GM12878 (cell line): ENCODE measurements at regions not wholly inside any gene's neighbourhood (a gene's known extent, or its start where the extent isn't known, plus 50 kb on each side); places are given as distances from the start of the nearest gene placed in this dataset.

Source experiments
- ATAC-seq: fragments of 200-7000 bp; cut with Tn5 transposase; 3 replicates; pipeline ENCODE4 v1.9.1; 2020; ENCODE audit warnings: mild to moderate bottlenecking, moderate library complexity
- BruUV-seq: library from RNA; stranded (reverse); fragments of 400-500 nt; replicated peaks from 2 replicates; lab custom pipeline; 2021; lab: Mats Ljungman, UMichigan
- CTCF ChIA-PET: fragments of 300-600 bp; sonication (Branson Sonifier 250); formaldehyde crosslinking; extraction: SDS; loops from one replicate; lab custom pipeline; 2021; ENCODE audit warnings: inconsistent platforms; lab: Yijun Ruan, JAX
- POLR2A ChIA-PET: fragments of 350-600 bp; formaldehyde crosslinking; extraction: SDS; loops from one replicate; lab custom pipeline; 2021; ENCODE audit warnings: inconsistent platforms; lab: Charles Lee
- RAD21 ChIA-PET: fragments of 300-600 bp; sonication (Branson Sonifier 250); formaldehyde crosslinking; loops from one replicate; lab custom pipeline; 2023; ENCODE audit warnings: antibody characterized with exemption; ENCODE audit not compliant: unreplicated experiment; lab: Charles Lee
- SMC1A ChIA-PET: fragments of 300-600 bp; sonication (Branson Sonifier 250); formaldehyde crosslinking; loops from one replicate; lab custom pipeline; 2023; ENCODE audit not compliant: unreplicated experiment, uncharacterized antibody; lab: Charles Lee
- DNase-seq: peaks from one replicate; pipeline ENCODE4 v3.0.0-alpha.2; 2011; ENCODE audit warnings: low read depth, low spot score
- FAIRE-seq: peaks from 3 replicates; lab custom pipeline; 2011; peaks lifted over from hg19 to GRCh38; lab: Jason Lieb, UNC
- H2AFZ ChIP-seq: 2 replicates; pipeline ENCODE4 v1.6.0; 2011; ENCODE audit warnings: low read depth, low read length, control low read depth; ENCODE audit not compliant: control insufficient read depth
- H3K27ac ChIP-seq: 2 replicates; pipeline ENCODE4 v1.5.1; 2011; ENCODE audit warnings: control low read depth; ENCODE audit not compliant: control insufficient read depth, insufficient read depth
- H3K27me3 ChIP-seq, 2 experiments: replicated peaks in 1 of 2; 2 replicates each; pipeline versions ENCODE4 v1.6.0 to v1.6.1; 2011; ENCODE audit warnings: low read length in 1 of 2; ENCODE audit not compliant: control insufficient read depth in 2 of 2, insufficient read depth in 2 of 2
- H3K36me3 ChIP-seq, 2 experiments: 2 replicates each; pipeline ENCODE4 v1.5.1; 2011; ENCODE audit warnings: low read length in 1 of 2; ENCODE audit not compliant: control insufficient read depth in 2 of 2, insufficient read depth in 2 of 2
- H3K4me1 ChIP-seq: 2 replicates; pipeline ENCODE4 v1.6.1; 2011; ENCODE audit warnings: mild to moderate bottlenecking, low read length, moderate library complexity, mixed read lengths; ENCODE audit not compliant: control insufficient read depth, insufficient read depth
- H3K4me2 ChIP-seq: 2 replicates; pipeline ENCODE4 v1.6.0; 2011; ENCODE audit warnings: control low read depth; ENCODE audit not compliant: control insufficient read depth, insufficient read depth
- H3K4me3 ChIP-seq: fragments of 200-600 bp; sonication (generic); 2 replicates; pipeline ENCODE4 v1.5.1; 2016
- H3K79me2 ChIP-seq: 2 replicates; pipeline ENCODE4 v1.6.0; 2011; ENCODE audit warnings: low read length; ENCODE audit not compliant: control insufficient read depth, insufficient read depth
- H3K9ac ChIP-seq: 2 replicates; pipeline ENCODE4 v1.8.0; 2011; ENCODE audit warnings: low read length, control low read depth, mixed read lengths; ENCODE audit not compliant: control insufficient read depth, insufficient read depth
- H3K9me3 ChIP-seq: replicated peaks from 3 replicates; pipeline ENCODE4 v1.5.1; 2011; ENCODE audit warnings: mild to moderate bottlenecking, low read length; ENCODE audit not compliant: control insufficient read depth, insufficient read depth
- H4K20me1 ChIP-seq: 2 replicates; pipeline ENCODE4 v1.6.0; 2011; ENCODE audit not compliant: control insufficient read depth, insufficient read depth
- BCL11A ChIP-seq: IDR thresholded peaks from 2 replicates; pipeline ENCODE4 v1.6.1; 2011; ENCODE audit warnings: low read depth, low read length
- BCL3 ChIP-seq: IDR thresholded peaks from 2 replicates; pipeline ENCODE4 v1.6.1; 2011; ENCODE audit warnings: borderline replicate concordance, low read depth, mild to moderate bottlenecking, moderate library complexity, low read length; ENCODE audit not compliant: insufficient read depth, poor library complexity, severe bottlenecking
- GABPA ChIP-seq: IDR thresholded peaks from 2 replicates; pipeline ENCODE4 v1.6.1; 2014; ENCODE audit warnings: antibody characterized with exemption, low read depth, mild to moderate bottlenecking, inconsistent platforms
- HDGF ChIP-seq: fragments of 450-650 bp; IDR thresholded peaks from 2 replicates; pipeline ENCODE4 v1.6.1; 2016; ENCODE audit warnings: antibody characterized with exemption
- JUND ChIP-seq: IDR thresholded peaks from 2 replicates; pipeline ENCODE4 v1.6.1; 2012; ENCODE audit warnings: low read depth, mild to moderate bottlenecking, low read length, improper control_type of control experiment, moderate library complexity
- MEF2B ChIP-seq: fragments of 450-650 bp; IDR thresholded peaks from 2 replicates; pipeline ENCODE4 v1.6.1; 2018; ENCODE audit warnings: mild to moderate bottlenecking, moderate library complexity; ENCODE audit not compliant: partially characterized antibody, poor library complexity, severe bottlenecking
- NFYA ChIP-seq: IDR thresholded peaks from 2 replicates; pipeline ENCODE4 v1.6.1; 2011; ENCODE audit warnings: low read depth, mild to moderate bottlenecking, low read length, improper control_type of control experiment, borderline replicate concordance
- POLR2A ChIP-seq: IDR thresholded peaks from 2 replicates; pipeline ENCODE4 v1.6.1; 2011; ENCODE audit warnings: low read depth, mild to moderate bottlenecking, low read length
- POU2F2 ChIP-seq: IDR thresholded peaks from 3 replicates; pipeline ENCODE4 v1.6.1; 2011; ENCODE audit warnings: low read depth, mild to moderate bottlenecking, low read length, borderline replicate concordance
- RBBP5 ChIP-seq: fragments of 200-600 bp; sonication (generic); conservative IDR thresholded peaks from 2 replicates; pipeline ENCODE4 v1.6.1; 2016
- ZZZ3 ChIP-seq: IDR thresholded peaks from 2 replicates; pipeline ENCODE4 v1.6.1; 2011; ENCODE audit warnings: low read depth; ENCODE audit not compliant: control insufficient read depth, insufficient read length
- WGBS: methylation state at CpG from one replicate; pipeline ENCODE4 v1.1.6; 2016; ENCODE audit warnings: low lambda C conversion rate; ENCODE audit not compliant: insufficient replicate concordance, insufficient coverage; ENCODE audit errors: missing lambda C conversion rate; 5-methylcytosine and 5-hydroxymethylcytosine counted together
- in situ Hi-C: fragments of 300-500 bp; cut with MboI; formaldehyde crosslinking; loops from 9 replicates; pipeline ENCODE4 v1.14.3; 2018; ENCODE audit warnings: mixed read lengths
- intact Hi-C: fragments of 100-400 bp; cut with micrococcal nuclease; formaldehyde crosslinking; loops from one replicate; pipeline ENCODE4 v1.14.2; 2022; ENCODE audit not compliant: unreplicated experiment
- TF ChIP-seq, protein P1 (sequence below): fragments of 150-350 bp; IDR thresholded peaks from 2 replicates; pipeline ENCODE4 v1.6.1; 2014; ENCODE audit warnings: mild to moderate bottlenecking, low read depth, low read length

- H3K79me2 ChIP-seq: no peaks in the 10 kb centered on the region
- no peak overlapping the region for H3K9ac ChIP-seq
- in situ Hi-C loops (no loop called here), intact Hi-C loops (no loop called here)
- H3K36me3 ChIP-seq: no peaks in the 10 kb centered on the region
- FAIRE-seq: no peak
- H3K4me2 ChIP-seq: no peak overlapping the region
- ATAC-seq: no peak
- no peak for DNase-seq
- 8% methylated on average over 4 of the region's 4 CpGs for WGBS
- no peak overlapping the region for H3K27ac ChIP-seq
- CTCF ChIA-PET: no interaction called here
- H2AFZ ChIP-seq: no peak overlapping the region
- H4K20me1 ChIP-seq: no peaks in the 10 kb centered on the region
- no peak overlapping the region for H3K4me3 ChIP-seq
- BruUV-seq: no TSS peak
- RAD21 ChIA-PET: no interaction called here
- POLR2A ChIA-PET: no interaction called here
- no peaks in the 10 kb centered on the region for H3K27me3 ChIP-seq
- no peaks in the 10 kb centered on the region for H3K9me3 ChIP-seq
- no peaks in the 10 kb centered on the region for H3K4me1 ChIP-seq
- TF ChIP-seq ZZZ3 (no peak), BCL11A (no peak), POU2F2 (no peak), HDGF (no peak), POLR2A (no peak), GABPA (no peak), MEF2B (no peak), NFYA (no peak), JUND (no peak), BCL3 (no peak), RBBP5 (no peak)
- TF ChIP-seq, protein P1, sequence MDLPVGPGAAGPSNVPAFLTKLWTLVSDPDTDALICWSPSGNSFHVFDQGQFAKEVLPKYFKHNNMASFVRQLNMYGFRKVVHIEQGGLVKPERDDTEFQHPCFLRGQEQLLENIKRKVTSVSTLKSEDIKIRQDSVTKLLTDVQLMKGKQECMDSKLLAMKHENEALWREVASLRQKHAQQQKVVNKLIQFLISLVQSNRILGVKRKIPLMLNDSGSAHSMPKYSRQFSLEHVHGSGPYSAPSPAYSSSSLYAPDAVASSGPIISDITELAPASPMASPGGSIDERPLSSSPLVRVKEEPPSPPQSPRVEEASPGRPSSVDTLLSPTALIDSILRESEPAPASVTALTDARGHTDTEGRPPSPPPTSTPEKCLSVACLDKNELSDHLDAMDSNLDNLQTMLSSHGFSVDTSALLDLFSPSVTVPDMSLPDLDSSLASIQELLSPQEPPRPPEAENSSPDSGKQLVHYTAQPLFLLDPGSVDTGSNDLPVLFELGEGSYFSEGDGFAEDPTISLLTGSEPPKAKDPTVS: no peak
- SMC1A ChIA-PET: interaction anchor here (1.0 kb wide), 1 partner anchor 9 kb away, joined by 3 read pairs; no protein-coding TSS in a partner anchor
Measured at GRCh38 chr13:107254392-107254791, 686.5 kb upstream of the ARGLU1 start.
